ENCODE measurements at regions not wholly inside any gene's neighbourhood (a gene's known extent, or its start where the extent isn't known, plus 50 kb on each side); places are given as distances from the start of the nearest gene placed in this dataset.
A peak's percentile ranks its signal among the peaks of the same experiment; 100 is the strongest.

DNA sequence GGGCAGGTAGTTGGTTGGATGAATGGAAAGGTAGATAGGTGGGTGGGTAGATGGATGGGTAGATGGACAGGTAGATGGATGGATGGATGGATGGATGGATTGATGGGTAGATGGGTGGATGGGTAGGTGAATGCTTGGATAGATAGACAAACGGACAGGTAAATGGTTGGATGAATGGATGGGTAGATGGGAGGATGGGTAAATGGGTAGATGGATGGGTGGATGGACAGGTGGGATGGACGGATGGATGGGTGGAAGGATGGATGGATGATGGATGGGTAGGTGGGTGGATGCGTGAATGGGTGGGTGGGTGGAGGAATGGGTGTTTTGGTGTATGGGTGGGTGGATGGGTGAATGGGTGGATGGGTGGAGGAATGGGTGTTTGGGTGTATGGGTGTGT lies 50.1 kb upstream of the ASAP2 start:
- DNase-seq = no peak

DNA sequence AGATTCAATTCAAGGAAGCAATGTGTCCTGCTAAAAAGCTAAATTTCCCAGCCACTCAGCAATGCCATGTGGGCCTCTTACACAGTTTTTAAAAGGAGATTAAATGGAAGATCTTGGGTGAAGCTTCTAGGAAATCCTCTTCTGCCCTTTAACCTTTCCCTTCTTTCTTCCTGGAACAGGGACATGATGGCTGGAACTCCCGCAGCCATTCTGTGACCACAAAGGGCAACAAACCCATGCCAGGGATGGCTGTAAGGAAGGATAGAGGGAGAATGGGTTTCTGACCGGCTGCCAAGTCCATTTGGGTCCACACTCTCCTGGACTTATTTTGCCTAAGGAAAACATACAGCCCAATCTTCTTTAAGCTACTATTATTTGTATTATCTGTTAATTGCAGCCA lies 52.6 kb upstream of the ASAP2 start:
- DNase-seq = no peak

DNA sequence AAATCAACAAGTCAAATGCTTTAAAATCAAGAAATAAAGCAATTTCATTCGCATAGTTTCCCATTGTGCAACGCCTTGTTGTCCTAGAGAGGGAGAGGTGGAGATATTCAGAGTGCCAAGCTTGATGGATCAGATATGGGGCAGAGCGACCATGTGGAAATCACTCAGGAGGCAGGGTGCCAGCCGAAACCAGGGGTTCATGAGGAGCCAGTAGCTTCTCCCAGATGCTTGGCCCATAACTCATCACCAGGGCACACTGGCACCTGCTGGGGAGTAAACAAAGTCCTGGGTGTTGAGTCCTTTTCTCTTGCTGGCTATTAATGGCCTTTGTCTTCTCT lies 53.0 kb upstream of the ASAP2 start:
- no peak for DNase-seq

DNA sequence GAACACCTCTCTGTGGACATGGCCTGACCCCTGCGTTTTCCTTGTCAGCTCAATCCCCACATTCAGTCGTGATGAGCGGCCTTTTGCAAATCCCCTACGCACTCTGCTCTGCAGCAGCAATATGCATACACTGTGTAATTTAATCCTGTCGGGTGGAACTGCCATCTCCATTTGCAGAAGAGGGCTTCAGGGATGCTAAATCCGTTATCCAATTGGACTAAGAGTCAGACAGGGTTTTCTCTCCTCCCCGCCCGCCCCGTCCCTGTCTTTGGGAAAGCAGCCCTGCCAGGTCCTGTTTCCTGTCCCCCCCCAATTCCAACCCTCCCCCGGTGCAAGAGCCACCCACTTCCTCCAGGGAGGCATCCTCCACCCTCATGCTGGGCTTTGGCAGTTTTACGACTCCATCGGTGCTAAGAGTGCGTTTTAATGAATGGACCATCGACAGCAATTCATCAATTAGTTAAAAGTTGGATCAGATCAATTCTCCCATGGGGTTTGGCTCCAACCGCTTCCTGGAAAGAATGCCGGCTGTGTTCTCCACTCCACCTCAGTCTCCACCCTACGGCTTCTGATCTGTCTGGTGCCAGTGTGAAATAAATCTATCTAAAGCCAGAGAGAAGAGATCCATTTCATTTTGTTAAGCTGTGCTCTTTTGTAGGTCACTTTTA lies 53.5 kb upstream of the ASAP2 start:
- no peak for DNase-seq

DNA sequence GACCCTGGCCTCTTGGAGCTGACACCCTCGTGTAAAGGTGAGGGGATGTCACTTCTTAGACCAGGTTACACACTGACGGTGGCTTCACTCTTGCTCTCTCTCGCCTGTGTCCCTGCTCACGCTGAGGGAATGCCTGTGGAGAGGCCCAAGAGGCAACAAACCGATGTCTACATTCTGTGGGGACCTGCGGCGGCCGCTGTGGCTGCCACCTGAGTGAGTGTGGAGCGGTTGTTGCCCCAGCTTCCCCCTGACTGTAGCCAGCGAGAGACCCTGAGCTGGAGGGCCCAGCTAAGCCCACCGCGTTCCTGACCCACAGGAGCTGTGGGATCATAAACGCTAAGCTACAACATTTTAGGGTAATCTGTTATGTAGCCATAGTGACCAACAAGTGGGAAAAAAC lies 55.7 kb upstream of the ASAP2 start:
- DNase-seq = no peak

DNA sequence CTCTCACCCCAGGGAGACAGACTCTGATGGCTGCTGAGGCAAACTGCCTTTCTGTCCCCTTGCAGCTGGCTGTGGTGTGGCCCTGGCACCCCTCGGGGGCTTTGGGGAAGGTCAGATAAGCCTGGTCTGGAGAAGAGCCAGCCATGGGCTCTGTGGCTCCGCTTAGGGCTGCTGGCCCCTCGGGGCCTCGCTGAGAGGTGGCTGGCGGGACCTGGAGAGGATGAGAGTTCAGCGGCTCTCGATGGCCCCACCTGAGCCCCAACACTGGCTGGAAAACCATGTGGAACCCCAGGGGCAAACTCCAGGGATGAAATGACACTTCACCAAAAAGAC lies 56.1 kb upstream of the ASAP2 start:
- no peak for DNase-seq

DNA sequence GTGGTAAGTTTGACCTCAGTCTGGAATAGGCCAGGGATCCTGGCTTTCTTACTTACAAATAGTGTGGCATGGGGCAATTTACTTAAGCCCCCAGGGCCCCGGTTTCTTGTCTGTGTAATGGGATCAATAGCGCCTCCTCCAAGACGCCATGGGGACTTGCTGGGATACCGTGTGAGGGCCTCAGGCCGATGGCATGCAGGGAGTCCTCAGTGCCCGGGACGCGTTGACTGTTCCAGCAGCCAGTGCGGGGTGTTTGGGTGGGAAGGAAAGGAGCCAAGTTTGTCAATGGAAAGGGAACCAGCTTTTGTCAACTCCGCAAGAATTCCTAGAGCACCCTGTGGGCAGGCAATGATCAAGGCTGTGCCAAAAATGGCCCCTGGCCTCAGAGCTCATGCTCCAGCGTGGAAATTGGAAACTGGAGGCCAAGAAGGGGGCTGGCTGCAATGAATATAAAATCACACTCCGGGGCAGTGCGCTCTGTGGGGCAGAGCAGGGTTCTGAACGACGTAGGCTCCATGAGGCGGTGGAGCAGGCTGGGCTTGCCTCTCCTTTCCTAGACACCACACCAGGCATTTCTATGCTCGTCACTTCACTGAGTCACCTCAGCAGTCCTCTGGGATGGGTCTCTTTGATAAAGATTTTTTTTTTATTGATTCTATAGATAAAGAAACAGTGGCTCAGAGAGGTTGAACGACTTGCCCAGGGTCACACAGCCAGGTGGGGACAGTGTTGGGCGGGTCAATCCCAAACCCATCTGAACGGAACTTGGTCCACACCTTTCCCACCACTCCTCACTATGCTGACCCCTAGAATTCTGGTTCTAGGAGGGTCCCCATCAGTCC lies 56.7 kb upstream of the ASAP2 start:
- no peak for DNase-seq

DNA sequence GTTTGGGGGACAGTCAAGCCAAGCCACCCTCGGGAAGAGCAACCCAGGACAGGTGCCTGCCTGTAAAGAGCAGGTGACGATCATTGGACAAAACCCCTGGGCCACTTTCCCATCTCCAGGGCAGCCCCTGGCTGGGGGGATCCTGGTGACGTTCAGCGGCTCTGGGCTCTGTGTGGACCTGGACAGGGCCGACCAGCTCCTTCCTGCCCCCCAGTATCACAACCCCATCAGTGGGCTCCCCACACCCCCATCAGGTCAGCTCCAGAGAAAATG lies 57.3 kb upstream of the ASAP2 start:
- no peak for DNase-seq

DNA sequence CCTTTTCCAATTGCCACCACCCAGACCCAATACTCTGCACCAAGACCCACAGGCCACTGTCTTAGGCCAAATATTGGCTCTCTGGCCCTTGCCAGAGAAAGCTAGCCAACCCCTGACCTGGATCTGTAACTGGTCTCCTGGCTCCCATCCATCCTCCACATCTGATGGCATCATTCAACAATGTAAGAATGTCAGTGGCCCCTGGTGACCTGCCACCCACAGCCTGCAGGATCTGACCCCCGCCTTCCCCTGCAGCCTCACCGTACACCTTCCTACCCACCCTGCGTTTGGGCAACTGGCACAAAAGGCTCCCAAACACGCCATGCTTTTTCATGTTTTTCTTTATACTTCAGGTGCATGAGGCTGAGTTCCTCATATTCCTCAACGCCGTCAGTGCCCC lies 60.0 kb upstream of the ASAP2 start:
- DNase-seq = no peak

DNA sequence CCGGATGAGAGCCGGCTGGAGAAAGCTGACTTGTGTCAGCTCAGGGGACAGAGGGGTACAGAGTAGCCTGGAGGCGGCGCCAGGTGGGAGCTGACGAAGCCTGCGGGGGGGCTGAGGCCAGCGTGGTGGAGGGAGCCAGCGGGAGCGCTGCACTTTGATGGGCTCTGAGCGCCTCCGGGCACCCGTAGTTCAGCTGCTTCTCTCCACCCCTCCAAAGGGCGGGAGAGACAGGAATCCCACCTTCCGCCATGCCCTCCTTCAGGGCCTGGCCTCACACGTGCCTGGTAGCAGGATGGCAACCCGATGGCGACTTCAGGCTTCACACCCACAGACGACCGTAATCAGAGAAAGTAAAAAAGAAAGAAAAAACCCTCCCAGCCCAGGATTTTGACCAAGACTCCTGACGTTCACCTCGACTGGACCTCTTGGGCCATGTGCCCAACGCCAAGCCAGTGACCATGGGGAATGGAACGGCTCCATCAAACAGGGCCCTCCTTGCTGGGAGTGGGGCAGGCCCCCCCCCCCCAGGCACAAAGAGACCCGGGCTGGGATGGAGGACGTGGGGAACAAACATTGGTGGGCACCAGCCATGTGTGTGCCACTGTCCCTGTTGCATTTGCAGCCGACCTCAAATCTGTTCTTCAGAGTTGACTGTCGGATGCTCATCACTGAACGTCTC lies 60.7 kb upstream of the ASAP2 start:
- DNase-seq = no peak

DNA sequence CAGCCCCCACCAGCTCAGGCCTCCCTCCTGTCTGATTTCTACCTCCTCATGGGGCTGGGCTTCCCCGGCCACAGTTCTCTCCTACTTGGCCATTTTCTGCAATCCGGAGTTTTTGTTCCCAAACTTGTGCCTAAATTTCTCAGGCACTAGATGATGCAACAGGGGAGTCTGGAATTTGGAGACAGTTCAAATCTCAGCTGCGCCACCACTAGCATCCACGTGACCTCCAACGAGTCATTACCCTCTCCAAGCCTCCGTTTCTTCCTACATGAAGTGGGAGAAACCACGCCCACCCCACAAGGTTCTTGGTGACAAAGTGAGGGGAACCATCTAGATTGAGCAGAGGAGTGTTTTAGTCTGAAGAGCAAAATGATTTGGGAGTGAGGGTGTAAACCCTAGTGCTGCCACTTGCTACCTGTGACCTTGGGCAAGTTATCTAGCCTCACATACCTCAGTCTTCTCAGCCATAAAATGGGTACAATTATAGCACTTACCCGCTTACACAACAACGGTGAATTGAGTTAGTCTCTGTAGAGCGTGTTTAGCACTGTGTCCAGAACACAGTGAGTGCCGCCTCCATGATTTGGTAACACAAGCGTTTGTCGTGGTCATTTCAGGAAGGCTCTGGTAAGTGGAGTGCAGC lies 61.4 kb upstream of the ASAP2 start:
- DNase-seq = no peak

DNA sequence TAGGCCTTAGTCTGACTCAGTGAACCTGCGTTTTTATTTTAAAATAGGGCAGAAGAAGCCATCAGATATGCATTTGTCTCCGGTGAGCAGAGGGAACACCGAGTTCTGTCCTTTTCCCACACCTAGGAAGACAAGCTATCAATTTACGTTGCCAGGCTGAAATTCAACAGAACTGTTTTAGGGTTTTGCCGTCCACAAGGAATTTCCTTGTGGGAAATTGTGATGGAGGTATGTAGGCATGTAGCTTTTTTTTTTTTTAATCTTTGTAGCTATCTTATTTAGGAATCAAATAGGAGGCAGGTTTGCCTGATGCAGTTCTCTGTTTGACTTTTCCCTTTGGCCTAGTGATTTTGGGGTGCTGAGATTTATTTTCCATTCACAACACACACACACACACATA lies 62.0 kb upstream of the ASAP2 start:
- no peak for DNase-seq

DNA sequence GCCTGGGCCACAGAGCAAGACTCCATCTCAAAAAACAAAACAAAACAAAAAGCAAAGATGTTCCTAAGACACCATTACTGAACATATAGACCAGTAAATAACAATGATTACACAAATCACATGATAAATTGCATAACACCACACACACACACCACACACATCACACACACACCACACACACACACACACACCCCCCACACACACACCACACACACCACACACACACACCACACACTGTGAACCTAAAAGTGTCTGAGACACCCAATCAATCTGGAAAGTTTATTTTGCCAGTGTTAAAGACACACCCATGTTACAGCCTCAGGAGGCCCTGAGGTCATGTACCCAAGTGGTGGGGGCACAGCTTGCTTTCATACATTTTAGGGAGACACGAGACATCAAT lies 62.6 kb upstream of the ASAP2 start:
- DNase-seq = no peak

DNA sequence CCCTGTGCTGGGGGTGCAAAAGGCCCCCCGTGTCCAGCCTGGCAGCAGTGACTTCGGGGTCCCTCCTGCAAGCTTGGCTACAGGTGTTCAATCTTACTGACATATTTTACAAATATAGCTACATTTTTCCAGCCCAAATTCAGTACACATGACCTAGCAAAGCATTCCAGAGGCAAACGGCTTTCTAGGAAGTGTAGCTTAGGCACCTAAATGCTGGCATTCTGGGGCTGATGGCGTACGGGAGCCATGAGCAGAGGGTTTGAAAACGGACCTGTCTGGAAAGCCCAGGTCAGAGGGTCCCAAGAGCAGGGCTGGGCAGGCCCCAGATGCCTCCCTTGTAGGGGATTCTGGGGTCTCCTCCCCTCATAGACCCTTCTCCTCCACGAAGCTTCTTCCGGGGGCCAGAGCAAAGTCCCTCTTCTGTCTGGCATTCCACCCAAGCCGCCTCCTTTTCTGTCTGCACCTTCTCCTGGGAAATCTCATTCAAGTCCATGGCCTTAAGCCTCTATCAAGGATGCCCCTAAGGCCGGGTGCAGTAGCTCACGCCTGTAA lies 63.3 kb upstream of the ASAP2 start:
- DNase-seq = no peak

DNA sequence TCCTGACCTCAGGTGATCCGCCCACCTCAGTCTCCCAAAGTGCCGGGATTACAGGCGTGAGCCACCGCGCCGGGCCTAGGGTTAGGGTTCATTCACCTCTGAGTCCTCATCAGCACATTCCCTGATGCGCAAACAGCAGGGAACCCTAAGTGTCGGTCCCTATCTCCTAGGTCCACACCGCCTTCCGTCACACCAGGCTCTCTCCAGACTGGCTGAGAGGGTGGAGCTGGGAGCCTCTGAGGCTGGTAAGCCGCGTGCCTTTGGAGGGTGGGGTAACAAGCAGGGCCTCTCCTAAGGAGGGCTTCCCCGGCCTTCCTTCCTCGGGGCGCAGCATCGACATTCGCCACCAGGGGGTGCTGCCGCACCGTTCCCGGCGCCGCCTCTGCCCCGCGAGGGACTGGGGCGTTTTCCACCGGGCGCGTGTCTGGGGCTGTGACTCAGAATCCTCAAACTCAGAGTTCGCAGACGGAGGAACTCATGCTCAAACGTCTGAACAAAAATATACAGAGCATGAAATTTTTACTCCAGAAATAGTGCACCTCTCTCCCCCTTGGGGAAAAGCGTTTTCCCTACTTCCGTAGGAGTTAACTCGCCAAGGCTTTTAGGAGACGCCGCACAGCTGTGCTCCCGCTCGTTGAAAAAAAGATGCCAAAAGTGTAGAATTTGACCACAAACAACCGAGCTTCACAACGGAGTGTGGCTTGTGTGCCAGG lies 63.9 kb upstream of the ASAP2 start:
- DNase-seq = peak; percentile 96

DNA sequence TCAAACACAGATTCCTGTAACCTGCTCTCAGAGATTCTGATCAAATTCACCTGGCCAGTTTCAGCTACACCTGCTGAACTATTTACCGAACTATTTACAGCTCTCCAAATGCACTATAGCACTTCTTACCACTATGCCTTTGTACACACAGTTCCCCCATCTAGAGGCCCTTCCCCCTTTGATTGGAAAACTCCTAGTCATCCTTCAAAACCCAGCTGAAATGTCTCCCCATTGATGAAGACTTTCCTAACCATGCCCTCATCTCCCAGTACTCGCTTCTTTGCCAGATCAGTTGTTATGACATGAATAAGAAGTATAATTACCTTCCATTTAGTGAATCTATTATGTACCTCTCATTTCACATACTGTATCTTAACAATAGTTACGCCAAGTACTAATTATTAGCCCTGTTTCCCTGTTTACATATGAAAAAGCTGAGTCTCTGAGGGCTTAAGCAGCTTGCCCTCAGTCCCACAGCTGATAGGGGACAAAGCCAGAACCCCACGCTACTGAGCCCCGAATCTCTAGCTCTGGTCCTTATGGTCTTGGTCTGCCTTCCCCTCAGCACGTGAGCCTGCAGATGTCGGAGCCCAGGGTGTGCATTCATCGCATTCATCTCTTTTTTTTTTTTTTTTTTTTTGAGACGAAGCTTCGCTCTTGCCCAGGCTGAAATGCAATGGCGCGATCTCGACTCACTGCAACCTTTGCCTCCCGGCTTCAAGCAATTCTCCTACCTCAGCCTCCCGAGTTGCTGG lies 64.7 kb upstream of the ASAP2 start:
- DNase-seq = no peak

DNA sequence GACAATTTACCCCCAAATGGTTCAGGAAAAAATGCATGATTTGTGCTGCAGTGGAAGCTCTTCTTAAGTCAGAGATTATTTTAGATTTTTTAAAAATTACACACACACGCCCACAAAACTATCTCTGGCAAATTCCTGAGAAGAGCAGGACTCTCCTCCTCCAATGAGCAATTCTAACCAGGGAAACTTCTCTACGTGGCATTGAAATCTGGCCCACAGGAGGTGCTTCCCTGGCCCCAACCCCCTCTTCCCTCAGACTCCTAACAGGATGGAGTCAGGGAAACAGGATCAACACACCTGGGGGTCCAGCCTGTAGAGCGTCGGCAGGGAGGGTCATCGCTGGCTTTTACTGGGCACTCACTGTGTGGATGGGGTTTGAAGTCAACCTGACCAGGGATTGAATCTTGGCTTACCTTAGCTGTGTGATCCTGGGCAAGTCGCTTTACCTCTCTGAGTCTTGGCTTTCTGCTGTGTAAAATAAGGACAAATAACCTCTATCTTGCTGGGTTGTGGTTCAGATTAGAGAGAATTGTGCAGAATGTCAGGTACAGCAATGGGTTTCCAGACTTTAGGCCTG lies 65.4 kb upstream of the ASAP2 start:
- DNase-seq = no peak

DNA sequence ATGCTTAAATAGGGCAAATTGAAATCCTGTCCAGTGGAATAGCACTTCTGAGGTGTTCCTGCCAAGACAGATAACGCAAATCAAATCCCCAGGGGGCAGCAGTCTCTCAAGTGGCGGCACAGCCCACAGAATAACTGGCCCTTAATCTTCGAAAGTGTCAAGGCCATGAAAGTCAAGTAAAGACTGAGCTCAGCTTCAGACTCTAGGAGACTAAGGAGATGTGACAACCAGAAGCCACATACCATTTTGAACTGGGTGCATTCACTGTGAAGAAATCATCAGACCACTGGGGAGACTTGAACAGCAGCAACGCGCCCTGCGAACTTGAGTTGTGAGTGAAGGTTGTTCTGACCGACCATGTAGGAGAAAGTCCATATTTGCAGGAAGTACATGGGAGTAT lies 66.0 kb upstream of the ASAP2 start:
- DNase-seq = no peak

DNA sequence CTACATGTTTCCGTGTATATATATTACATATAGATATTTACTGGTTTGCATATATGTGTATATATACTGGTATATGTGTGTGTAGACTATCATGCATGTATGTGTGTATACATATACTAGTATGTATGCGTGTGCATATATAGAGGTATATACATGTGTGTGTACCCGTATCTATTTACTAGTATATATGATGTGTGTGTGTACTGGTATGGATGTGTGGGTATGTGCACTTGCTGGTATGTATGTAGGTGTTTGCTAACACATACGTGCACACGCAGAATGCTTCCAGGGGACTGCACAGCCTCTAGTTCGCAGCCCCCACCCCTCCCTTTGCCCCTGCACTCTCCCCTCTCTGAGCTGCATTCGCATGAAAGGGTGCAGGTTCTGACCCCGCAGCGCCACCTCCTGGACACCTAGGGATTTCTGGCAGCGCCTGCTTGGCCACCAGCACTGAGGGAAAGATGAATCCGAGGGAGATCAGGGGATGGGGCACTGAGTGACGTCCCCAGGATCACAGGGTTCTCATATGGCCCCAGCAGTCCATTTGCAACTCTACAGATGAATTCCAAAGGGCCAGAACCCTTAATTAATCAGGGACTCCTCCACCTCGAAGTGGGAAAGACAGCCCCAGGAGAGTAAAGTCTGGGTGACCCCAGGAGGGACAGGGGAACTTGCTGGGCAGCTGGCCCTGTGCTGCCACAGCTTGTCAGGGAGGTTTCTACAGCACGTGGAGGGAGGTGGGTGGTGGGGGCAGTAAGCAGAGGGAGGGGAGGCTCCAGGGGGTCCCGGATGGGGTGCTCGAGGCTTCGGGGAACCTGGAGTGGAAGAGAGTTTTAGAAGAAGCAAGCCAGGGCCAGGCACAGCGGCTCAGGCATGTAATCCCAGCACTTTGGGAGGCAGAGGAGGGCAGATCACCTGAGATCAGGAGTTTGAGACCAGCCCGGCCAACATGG lies 66.8 kb upstream of the ASAP2 start:
- peak; percentile 85 for DNase-seq

DNA sequence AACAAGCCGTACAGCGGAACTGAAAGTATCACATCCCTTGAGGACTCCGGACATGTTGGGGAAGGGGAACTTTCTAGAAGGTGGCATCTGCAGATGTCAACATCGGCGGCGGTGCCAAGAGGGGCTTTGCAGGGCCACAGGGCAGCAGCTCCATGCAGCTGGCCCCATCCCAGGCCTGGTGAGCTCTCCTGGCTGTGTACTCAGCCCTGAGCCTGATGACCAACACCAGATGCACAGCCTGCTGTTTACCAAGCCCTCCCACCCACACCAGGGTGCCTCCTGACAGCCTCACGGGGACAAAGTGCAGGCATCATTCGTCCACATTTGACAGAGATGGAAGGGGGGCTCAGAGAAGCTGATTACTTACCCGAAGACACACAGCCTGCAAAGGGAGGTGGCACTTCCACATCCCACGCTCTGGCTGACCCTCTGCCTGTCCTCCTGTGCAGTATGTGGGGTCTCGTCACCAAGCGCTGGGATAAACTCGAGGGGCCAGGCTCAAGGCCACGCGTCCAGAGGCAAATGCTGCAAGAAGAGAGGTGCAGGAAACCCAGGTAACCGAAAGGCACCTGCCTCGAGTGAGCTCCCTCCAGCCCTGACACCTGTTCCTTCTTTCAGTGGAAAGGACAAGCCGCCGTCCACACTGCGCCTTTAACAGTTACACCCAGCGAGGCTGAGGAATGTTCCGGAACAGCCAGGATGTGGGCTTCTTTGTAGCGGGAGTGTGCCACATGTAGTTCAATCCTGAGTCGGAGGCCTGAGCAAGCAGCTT lies 69.0 kb upstream of the ASAP2 start:
- no peak for DNase-seq

All from right forelimb (tissue), 1 donor.